ENCODE measurements at regions not wholly inside any gene's neighbourhood (a gene's known extent, or its start where the extent isn't known, plus 50 kb on each side); places are given as distances from the start of the nearest gene placed in this dataset.

GRCh38 chr12:123036466-123037285 lies 56.2 kb downstream of the ARL6IP4 start:
- BruUV-seq (replicated peaks): no TSS peak
- no peak overlapping the region for H3K27ac ChIP-seq (ENCODE audit: insufficient read depth, low read depth, low read length)
- no peak overlapping the region for H2AFZ ChIP-seq (ENCODE audit: low read depth, low read length)
- FAIRE-seq: no peak
- TF ChIP-seq GATA2 (IDR thresholded peaks at IDR 0.05; ENCODE audit: insufficient read depth, insufficient read length, low read depth, low read length) (no peak), FOS (IDR thresholded peaks at IDR 0.05; ENCODE audit: borderline replicate concordance, insufficient read depth, low read length) (no peak), POLR2AphosphoS5 (IDR thresholded peaks at IDR 0.05; ENCODE audit: insufficient read depth, low read depth, low read length) (no peak), JUN (IDR thresholded peaks at IDR 0.05; ENCODE audit: borderline replicate concordance, insufficient read depth, insufficient read length, low read depth) (no peak), POLR2A (IDR thresholded peaks at IDR 0.05; ENCODE audit: low read depth, low read length) (no peak), EZH2 (IDR thresholded peaks at IDR 0.05; ENCODE audit: borderline replicate concordance, low read depth, low read length, severe bottlenecking) (no peak), MYC (IDR thresholded peaks at IDR 0.05; ENCODE audit: low read depth, low read length) (no peak)
- TF ChIP-seq, protein P1, sequence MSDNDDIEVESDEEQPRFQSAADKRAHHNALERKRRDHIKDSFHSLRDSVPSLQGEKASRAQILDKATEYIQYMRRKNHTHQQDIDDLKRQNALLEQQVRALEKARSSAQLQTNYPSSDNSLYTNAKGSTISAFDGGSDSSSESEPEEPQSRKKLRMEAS (IDR thresholded peaks at IDR 0.05; ENCODE audit: insufficient read depth, insufficient read length): no peak
- TF ChIP-seq, protein P2, sequence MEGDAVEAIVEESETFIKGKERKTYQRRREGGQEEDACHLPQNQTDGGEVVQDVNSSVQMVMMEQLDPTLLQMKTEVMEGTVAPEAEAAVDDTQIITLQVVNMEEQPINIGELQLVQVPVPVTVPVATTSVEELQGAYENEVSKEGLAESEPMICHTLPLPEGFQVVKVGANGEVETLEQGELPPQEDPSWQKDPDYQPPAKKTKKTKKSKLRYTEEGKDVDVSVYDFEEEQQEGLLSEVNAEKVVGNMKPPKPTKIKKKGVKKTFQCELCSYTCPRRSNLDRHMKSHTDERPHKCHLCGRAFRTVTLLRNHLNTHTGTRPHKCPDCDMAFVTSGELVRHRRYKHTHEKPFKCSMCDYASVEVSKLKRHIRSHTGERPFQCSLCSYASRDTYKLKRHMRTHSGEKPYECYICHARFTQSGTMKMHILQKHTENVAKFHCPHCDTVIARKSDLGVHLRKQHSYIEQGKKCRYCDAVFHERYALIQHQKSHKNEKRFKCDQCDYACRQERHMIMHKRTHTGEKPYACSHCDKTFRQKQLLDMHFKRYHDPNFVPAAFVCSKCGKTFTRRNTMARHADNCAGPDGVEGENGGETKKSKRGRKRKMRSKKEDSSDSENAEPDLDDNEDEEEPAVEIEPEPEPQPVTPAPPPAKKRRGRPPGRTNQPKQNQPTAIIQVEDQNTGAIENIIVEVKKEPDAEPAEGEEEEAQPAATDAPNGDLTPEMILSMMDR (IDR thresholded peaks at IDR 0.05; ENCODE audit: extremely low read depth in 1 of 2, insufficient read depth in 1 of 2, low read depth in 1 of 2, low read length in 2 of 2): no peak
- H3K36me3 ChIP-seq (ENCODE audit: control insufficient read depth in 2 of 2, extremely low read depth in 1 of 2, insufficient read depth in 2 of 2, low read length in 2 of 2): no peaks in the 10 kb centered on the region
- DNase-seq (ENCODE audit: low read depth, low spot score): no peak
- ChIA-PET CTCF (interaction anchor here (0.8 to 1.9 kb wide), 5 partner anchors 9 to 202 kb away, joined by 3 to 5 read pairs (median 4); partner anchors contain the start of gene PITPNM2), POLR2A (no interaction called here)
- intact Hi-C loops (cut with micrococcal nuclease) (no loop called here), dilution Hi-C loops (cut with MboI; ENCODE audit: extremely low pct_ligation_motif_present, low sequenced_read_pairs) (no loop called here)
- no peak overlapping the region for H3K4me2 ChIP-seq (ENCODE audit: insufficient read depth, low read length)
- no peaks in the 10 kb centered on the region for H3K9me3 ChIP-seq (replicated peaks; ENCODE audit: control insufficient read depth, insufficient read depth, low read length)
- no peak overlapping the region for H3K4me3 ChIP-seq (replicated peaks in 1 of 3; ENCODE audit: insufficient read depth in 1 of 3, low read depth in 1 of 3, low read length in 3 of 3)
- no peaks in the 10 kb centered on the region for H3K4me1 ChIP-seq (ENCODE audit: control insufficient read depth, extremely low read depth, insufficient read depth, low read length)
- no peaks in the 10 kb centered on the region for H4K20me1 ChIP-seq (replicated peaks; ENCODE audit: control insufficient read depth, extremely low read depth, insufficient read depth, low read length)
- no peaks in the 10 kb centered on the region for H3K9me1 ChIP-seq (replicated peaks; ENCODE audit: control insufficient read depth, extremely low read depth, insufficient read depth, low read length)
- no peaks in the 10 kb centered on the region for H3K27me3 ChIP-seq (ENCODE audit: control insufficient read depth in 2 of 2, insufficient read depth in 2 of 2, low read length in 2 of 2)
- no peaks in the 10 kb centered on the region for H3K79me2 ChIP-seq (ENCODE audit: control insufficient read depth, insufficient read depth, low read length)
- H3K9ac ChIP-seq (replicated peaks; ENCODE audit: extremely low read depth, insufficient read depth, low read length): no peak overlapping the region

Measured in endothelial cell of umbilical vein (primary cell).